Thyroid gland (tissue), 4 donors: ENCODE measurements at regions not wholly inside any gene's neighbourhood (a gene's known extent, or its start where the extent isn't known, plus 50 kb on each side); places are given as distances from the start of the nearest gene placed in this dataset.

ENCODE experiments used
- CTCF ChIP-seq, 6 experiments: fragments of 200-600 bp in 3 of 6; fragments of 450-650 bp in 3 of 6; sonication (generic) in 3 of 6; IDR thresholded peaks; one replicate each; pipeline ENCODE4 v1.5.1; 2016 to 2019; ENCODE audit warnings: antibody characterized with exemption in 6 of 6, mild to moderate bottlenecking in 2 of 6, inconsistent platforms in 1 of 6, moderate library complexity in 1 of 6
- POLR2A ChIP-seq, 2 donors: fragments of 450-650 bp; IDR thresholded peaks; one replicate each; pipeline ENCODE4 v1.6.1; 2017; ENCODE audit warnings: antibody characterized with exemption in 2 of 2, mild to moderate bottlenecking in 2 of 2, moderate library complexity in 1 of 2

GRCh38 chr1:14403961-14404645 is 194.4 kb upstream of the KAZN start:
- TF ChIP-seq CTCF (IDR thresholded peaks at IDR 0.05) (no peak), POLR2A (IDR thresholded peaks at IDR 0.05) (no peak)
